ENCODE measurements at regions not wholly inside any gene's neighbourhood (a gene's known extent, or its start where the extent isn't known, plus 50 kb on each side); places are given as distances from the start of the nearest gene placed in this dataset.
"Not testable (repeated sequence)": the region's sequence is repeated elsewhere in the genome, so short reads cannot be mapped to it uniquely, and the experiment has no call there.

DNA sequence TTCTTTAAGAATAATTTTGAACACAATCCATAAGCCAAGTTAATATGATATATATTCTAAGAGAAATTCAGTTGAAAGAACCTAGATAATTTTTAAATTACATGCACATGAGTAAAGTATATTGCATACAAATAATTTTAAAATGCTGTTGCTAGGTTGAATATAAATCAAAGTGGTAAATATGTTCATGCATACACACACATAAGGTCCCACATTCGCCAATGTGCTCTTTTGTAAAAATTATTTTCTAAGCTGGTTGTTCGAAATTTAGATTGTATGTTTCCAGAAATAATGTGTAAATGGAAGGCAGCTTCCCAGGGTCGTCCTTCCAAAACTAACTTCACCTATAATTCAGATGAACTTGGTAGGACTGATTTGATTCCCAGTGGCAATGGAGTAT, 173.7 kb upstream of the CCDC196 start:
- intact Hi-C loops (cut with micrococcal nuclease) = no loop called here

DNA sequence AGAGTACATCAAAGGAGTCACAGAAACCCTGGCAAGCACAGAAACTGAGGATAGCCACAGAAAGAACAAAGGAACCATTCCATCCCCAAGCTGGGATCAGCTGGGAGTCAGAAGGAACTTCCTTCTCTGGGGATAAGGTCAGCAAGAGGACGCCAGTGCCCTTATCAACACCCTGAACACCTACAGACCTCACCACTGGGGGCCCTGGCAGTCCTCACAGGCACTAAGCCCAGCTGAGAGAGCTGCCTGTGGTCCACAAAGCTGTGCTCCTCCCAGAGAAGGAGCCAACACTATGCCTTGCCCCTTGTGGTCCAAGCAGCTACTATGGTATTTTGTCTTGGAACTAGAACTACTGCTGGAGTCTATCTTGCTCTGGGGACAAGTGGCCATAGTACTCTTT, 171.1 kb upstream of the CCDC196 start:
- intact Hi-C loops (cut with micrococcal nuclease) = no loop called here

DNA sequence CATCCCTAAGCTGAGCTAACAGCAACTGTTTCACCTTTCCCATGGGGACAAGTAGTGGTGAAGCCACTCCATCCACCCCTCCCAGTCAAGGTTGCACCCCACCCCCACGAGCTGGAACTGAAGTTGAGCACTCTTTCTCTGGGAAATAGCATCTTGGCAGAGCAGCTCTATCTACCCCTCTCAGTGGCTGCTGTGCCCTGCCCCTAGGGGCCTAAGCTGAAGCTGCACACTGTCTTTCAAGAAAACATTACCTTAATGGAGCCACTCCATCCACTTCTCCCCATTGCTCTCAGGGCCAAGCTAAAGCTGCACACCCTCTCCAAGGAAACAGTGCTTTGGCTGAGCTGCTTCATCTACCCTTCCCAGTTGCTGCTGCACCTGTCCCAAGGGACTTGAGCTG, 170.6 kb upstream of the CCDC196 start:
- intact Hi-C loops (cut with micrococcal nuclease) = no loop called here

DNA sequence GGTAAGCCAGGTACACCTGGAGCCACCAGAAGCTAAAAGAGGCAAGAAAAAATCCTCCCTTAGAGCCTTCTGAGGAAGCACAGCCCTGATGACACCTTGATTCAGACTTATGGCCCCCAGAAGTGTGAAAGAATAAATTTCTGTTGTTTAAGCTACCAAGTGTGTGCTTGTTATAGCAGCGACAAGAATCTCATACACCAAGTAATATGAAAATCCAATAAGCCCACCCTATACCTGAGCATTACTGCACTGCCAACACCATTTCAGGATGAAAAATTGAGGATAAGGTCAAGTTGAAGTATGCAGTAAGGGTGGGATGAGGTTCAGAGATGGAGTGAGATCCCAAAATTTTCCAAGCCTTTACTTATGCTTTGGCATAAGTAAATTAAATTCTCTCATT, 163.6 kb upstream of the CCDC196 start:
- intact Hi-C loops (cut with micrococcal nuclease) = no loop called here

DNA sequence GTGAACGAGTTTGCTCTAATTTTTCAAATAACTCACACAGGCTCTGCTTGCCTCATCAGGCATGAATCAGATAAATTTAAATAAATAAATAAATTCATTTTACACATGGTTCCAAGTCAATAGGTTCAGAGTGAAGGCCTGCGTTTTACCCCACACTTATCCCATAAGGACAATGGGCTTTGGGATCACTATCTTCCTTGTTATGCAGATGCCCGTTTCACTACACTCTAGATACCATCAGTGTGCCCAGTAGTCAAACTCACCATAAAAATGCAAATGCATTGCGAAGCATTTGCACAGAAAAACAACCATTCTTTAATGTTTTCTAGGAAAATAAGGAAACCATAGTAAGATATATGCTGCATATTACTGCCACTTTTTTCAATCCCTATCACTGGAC, 155.9 kb upstream of the CCDC196 start:
- intact Hi-C loops (cut with micrococcal nuclease) = no loop called here

DNA sequence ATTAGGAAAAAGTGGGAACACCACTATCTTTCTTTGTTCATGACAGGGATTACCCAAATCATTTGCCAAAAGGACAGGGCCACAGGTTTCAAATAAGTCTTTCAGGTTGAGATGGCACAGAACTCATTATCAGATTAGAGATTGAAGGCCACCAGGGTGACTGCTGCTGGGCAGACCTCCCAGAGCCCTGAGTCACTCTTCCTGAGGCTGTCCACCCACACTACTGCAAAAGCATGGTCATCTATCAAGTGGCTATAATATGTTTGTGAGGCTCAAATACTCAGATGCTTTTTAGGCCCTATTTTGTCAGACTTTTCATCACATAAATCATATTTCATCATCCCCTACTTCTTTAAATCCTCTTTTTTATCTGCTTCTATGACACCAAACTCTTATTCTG, 155.3 kb upstream of the CCDC196 start:
- intact Hi-C loops (cut with micrococcal nuclease) = no loop called here

DNA sequence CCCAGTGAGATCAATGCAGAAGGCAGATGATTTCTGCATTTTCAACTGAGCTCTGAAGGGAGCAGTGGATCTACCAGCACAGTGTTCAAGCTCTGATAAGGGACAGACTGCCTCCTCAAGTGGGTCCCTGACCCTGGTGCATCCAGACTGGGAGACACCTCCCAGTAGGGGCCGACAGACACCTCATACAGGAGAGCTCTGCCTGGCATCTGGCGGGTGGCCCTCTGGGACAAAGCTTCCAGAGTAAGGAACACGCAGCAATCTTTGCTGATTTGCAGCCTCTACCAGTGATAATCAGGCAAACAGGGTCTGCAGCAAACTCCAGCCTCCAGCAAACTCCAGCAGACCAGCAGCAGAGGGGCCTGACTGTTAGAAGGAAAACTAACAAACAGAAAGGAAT, 152.9 kb upstream of the CCDC196 start:
- intact Hi-C loops (cut with micrococcal nuclease) = not testable (repeated sequence)

DNA sequence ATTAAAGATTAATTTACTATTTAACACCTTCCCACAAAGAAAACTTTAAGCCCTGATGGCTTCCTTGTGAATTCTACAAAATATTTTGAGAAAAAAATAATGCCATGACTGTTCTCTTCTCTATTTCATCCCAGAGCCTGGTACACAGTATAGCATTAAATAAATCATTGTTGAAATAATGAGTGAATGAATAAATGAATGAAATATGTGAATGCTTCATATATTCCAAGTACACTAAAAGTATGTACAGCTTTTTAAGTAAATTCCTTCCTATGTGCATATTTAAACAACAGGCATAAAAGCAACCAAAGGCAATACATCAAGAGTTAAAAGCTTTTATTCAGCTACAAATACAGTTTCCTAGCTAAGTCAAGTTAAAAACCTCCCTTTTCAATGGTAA, 144.9 kb upstream of the CCDC196 start:
- intact Hi-C loops (cut with micrococcal nuclease) = no loop called here

DNA sequence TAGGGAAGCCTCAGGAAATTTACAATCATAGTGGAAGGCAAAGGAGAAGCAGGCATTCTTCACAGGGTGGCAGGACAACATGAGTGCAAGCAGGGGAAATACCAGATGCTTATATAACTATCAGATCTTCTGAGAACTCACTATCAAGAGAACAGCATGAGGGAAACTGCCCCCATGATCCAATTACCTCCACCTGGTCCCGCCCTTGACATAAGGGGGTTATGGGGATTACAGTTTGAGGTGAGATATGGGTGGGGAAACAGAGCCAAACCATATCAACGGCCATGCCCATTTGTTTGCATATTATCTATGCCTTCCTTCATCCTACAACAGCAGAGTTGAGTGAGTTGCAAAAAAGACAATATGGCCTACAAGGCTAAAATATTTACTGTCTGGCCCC, 140.2 kb upstream of the CCDC196 start:
- intact Hi-C loops (cut with micrococcal nuclease) = no loop called here

DNA sequence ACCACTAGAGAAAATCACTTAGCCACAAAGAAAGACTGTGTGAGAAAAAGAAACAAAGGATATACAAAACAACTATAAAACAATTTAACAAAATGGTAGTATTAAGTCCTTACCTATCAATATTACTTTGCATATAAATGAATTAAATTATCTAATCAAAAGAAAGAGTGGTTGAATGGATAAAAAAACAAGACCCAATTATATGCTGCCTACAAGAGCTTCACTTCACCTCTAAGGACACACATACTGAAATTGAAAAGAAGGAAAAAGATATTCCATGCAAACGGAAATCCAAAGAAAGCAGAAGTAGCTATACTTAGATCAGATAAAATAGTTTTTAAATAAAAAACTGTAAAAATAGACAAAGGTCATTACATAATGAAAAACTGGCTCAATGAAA, 134.9 kb upstream of the CCDC196 start:
- intact Hi-C loops (cut with micrococcal nuclease) = loop anchor here (10.0 kb wide), 1 partner anchor 937 kb away; the partner anchor contains the start of gene FUT8

DNA sequence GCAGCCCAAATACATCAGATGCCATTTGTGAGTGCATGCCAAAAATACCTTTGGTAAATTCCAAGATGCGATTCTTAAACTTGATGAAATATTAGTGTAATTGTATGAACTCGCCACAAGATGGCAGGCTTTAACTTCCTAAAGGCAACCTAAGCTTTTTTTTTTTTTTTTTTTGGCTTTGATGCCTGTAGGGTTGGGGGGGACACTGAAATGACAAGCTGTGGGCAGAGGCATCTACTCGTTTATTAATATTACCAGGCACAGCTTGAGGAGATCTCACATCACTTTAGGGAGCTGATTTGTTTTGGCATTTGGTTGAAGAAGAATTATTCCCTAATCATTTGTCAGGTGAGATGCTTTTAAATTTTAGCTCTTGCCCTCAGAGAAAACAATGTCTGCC, 126.7 kb upstream of the CCDC196 start:
- intact Hi-C loops (cut with micrococcal nuclease) = loop anchor here (1.0 to 10.0 kb wide), 10 partner anchors 36 to 1195 kb away; partner anchors contain the start of gene FUT8

DNA sequence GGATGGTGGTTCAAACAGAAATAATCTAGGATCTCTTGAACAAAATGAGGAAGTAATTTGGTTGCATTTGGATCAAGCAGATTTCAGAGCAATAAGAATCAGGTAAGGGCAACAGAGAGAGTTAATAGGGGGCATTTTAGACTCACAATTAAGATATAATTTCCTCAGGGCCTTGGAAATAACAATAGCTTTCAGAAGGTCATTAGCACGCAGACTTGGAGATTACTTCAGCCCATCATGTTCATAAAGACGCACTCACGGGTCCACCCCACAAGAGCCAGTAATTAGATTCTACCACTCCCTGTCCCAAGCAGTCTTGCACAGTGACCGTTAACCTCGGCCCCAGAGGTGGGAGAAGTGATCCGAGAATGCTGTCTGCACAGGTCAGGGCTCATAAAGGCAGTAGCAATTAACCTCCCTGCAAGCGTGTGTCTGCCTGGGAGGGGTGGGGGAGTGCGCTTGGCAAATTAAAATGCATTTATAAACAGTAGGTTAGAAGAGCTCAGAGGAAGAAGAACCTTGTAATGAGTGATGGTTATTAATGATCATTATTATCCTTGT, 125.7 kb upstream of the CCDC196 start:
- intact Hi-C loops (cut with micrococcal nuclease) = no loop called here

DNA sequence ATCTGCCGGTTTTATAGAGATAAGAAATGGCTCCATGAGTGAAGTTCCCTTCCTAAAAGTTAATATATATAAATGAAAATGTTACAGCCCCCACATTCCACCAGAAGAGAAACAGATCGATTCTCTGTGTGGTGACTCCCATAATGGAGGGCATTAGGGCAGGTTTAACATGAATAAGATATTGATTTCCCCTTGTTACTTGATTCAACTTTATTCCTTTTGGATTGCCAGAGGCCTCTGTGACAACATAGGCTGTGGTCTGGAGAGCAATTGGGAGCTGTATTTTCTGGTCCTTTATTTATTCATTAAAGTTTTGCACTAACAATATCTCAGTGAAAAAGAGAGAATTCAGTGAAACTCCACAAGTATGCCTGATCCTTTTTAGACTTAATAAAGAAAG, 125.2 kb upstream of the CCDC196 start:
- intact Hi-C loops (cut with micrococcal nuclease) = no loop called here

DNA sequence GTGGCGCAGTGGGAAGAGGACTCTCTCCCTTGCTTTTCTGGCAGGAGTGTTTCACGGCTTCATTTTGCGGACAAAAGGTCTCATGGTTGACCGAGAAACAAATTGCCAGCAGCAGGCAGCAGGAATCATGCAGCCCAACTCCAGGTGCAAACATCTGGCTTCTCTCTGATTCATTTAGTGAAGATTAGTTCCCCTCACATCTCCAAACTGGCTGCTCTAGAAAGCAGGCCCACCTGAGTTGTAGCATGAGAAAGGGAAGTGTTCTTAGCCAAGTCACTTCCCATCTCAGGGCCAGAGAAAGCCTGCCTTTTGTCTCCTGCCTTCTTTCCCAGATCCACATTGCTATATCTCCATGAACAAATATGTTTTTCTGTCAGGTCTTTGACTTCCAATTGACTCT, 120.8 kb upstream of the CCDC196 start:
- intact Hi-C loops (cut with micrococcal nuclease) = no loop called here

DNA sequence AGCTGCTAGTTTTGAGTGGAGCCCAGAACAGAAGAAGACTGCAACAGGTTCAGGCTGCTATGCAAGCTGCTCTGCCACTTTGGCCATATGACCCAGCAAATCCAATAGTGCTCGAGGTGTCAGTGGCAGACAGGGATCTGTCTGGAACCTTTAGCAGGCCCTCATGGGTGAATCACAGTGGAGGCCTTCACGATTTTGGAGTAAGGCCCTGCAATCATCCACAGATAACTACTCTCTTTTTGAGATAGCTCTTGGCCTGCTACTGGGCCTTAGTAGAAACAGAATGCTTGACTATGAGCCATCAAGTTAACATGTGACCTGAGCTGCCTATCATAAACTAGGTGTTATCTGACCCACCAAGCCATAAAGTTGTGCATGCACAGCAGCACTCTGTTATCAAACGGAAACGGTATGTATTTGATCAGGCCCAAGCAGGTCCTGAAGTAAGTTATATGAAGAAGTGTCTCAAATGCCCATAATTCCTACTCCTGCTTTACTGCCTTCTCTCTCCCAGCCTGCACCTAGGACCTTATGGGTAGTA, 116.9 kb upstream of the CCDC196 start:
- intact Hi-C loops (cut with micrococcal nuclease) = no loop called here

DNA sequence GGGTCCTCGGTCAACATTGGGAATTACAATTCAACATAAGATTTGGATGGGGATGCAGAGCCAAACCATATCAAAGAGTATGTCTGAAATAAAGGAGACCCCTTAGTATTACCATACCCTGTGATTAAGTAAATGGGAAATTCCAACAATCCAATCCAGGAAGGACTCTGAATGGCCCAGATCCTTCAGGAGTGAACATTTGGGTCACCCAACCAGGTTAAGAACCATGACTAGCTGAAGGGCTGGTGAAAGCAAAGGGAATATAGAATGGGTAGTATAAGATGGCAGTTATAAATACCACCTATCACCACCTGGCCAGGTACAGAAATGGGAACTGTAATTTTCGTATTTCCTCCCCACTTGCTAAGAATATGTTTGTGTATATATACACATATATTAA, 114.4 kb upstream of the CCDC196 start:
- intact Hi-C loops (cut with micrococcal nuclease) = no loop called here

DNA sequence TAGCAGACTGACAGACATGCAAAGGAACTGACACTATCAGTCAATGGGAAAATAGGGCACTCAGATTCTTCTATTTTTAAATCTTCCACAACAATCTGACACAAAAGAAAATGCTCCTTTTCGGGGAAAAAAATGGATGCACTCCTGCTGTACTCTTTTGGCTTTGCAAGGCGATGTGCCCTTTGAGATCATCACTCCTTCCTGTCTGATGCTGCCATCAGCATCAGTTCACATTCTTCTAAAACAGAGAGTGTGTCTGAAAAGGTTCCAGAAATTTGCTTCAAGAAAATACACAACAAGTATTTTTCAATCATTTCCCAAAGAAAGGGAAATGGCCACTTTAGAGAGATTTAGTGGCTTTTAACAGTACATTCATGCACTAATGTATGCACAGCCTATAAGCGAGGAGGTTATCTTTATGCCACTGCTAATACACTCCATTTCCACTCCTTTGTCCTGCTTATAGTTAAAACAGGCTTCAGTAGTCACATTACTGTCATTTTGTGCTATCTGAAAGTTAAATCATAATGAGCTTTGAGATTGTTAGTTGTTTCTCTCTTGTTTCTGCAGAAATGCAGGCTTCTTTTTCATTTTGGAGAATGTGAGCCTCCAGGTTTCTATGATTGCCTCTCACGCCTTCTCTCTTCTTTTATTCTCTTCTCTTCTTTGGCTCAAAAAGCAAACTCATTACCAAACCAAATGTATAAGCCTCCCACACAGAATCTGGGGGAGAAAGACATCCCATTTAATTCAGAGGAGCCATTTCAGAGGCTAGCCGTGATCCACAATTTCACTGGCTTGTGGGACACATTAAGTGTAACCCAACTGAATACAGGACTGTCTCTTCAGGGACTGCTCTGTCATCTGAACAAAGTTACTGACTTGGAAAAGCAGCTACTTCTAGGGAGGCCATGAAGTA, 110.9 kb upstream of the CCDC196 start:
- intact Hi-C loops (cut with micrococcal nuclease) = no loop called here

DNA sequence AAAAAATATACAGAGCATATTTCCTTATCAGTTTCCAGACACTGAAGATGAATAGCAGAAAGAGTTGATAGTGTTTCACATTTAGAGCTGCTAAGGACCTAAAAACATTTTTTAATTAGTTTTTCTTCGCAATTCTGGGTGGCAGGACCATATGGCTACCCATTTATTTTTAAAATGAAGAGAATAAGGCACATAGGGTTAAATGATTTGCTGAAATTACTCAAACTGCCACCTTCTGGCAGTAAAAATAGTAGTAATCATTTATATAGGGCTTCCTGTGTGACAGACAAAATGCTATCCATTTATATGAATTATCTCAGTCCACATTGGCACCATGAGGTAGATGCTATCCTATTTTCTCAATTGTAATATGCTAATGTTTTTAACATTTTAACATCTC, 108.6 kb upstream of the CCDC196 start:
- intact Hi-C loops (cut with micrococcal nuclease) = no loop called here

DNA sequence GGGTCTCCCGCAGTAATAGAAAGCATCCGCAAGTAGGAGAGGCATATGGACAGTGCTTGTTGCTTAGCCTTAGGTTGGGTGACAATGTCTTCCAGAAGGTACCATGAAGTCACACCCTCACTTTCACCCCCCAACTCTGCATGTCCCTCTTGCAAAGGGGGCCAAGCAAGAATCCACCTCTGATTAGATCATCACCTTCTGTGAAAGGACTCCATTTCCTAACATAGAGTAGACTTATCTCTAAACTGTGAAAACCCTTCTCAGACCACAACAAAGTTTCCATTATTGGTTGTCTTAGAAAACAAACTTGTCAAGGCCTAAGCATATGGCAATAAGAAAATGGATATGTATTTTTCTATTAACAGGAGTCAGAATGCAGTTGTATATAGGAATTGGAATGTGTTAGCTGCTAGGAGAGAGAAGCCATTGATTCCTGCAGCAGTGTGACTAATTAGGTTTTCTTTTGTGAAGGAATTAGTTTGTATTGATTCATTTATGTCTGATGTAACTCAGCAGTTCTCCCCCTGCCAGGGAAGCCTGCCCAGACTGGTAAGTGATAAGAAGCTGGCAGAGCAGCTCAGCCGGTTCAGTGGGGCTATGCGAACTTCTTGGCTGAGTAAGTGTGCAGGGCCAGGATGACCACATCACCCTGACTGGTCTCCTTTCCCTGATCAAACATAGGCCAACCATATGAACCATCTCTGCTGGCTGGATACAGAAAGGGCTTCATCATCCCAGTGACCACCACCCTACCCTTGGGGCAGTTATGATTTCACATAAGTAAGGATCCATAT, 107.3 kb upstream of the CCDC196 start:
- intact Hi-C loops (cut with micrococcal nuclease) = no loop called here

DNA sequence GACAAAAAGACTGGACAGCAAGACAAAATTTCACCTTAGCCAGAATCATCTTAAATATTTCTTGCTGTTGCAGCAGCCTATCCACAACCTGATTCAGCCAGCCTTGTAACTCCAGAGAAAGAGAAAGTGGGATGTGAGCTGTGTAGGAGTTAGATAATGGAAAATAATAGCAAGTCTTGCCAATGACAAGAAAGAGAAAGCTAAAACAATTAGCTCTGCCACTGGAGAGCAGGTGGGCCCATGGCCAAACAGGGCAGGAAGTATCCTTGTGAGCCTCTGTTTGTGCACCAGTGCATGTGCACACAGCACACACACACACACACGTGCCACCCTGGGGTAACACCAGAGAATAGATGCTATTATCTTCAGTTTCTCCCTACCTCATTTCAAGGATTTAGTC, 106.0 kb upstream of the CCDC196 start:
- intact Hi-C loops (cut with micrococcal nuclease) = no loop called here

DNA sequence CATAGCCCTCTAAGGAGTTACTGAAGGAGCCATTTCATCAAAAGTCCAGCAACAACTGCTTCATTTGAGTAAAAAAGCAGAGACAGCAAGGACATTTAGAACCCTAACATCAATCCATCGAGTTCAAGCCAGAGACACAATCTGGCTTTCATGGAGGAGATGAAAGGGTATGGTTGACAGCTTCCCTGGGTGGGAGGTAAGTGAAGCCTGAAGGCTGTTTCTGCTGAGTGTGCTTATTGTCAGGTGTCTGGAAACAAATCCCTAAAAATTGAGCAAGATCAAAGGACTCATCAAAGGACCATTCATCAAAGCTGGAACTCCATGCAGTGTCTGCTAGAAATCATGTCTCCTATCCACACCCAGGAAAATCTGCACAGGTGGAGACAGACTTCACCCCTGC, 104.4 kb upstream of the CCDC196 start:
- intact Hi-C loops (cut with micrococcal nuclease) = no loop called here

DNA sequence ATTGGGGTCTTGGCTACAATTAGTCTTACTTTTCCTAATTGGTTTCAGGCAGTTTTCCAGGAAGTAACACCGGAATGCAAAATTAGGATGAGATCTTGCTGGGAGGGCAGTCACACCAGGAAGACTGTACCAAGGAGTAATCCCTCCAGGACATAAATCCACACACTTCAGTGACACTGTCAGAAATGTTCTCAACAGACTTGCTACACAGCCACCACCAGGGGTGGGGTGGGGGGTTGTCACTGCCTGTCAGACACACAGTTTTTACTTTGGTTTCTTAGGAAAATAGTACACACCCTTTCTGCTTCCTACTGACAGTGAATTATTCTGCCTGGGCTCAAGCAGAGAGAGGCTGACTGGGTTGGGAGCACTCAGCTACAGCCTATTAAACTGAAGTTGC, 102.9 kb upstream of the CCDC196 start:
- intact Hi-C loops (cut with micrococcal nuclease) = no loop called here

Measured in T-helper 1 cell treated with Interleukin-12 subunit alpha and Interleukin-12 subunit beta and Interleukin-4 antibody, amounts not matched to agents 30 ng/mL and 1 ng/mL, for 36 hours (primary cell).